Medulla oblongata (tissue), 1 donor: ENCODE measurements at regions not wholly inside any gene's neighbourhood (a gene's known extent, or its start where the extent isn't known, plus 50 kb on each side); places are given as distances from the start of the nearest gene placed in this dataset.

Experiments used
- DNase-seq: peaks from one replicate; pipeline ENCODE4 v3.0.0-alpha.2; 2015; ENCODE audit errors: extremely low spot score

DNA sequence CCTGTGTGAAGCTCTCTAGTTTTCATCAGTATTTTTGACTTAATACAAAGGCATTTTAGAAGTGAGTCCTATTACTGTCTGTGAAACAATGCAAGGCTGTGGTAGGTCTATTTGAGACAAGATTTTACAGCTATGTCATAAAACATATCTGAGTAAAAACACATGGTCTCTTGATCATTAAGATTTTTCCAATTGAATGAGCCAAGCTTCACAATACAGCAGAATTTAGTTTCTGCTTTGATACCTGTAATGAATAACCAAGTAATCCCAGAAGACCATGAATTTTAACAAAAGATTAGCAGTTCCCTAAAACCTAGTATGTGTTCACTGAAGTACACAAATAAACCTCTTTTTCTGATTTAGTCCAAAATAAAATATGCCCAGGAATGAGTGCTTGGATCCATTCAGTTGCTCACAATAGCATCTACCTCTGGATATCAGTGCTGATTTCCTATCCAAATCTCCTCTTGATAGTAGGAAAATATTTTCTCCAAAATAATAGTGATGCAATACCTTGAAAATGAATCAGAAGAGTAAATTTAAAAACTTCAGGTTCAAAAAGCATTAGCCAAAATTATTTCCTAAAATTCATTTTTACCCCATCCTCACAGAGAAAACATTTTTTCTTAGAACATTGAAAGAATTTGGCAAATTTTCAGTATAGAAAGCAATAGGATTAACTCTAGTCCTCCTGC lies 533.5 kb upstream of the SGCG start:
- no peak for DNase-seq

- no peak for DNase-seq
Measured at GRCh38 chr13:22648320-22648801, 532.4 kb upstream of the SGCG start.

GRCh38 chr13:22652796-22653195 lies 528.0 kb upstream of the SGCG start:
- no peak for DNase-seq

DNA sequence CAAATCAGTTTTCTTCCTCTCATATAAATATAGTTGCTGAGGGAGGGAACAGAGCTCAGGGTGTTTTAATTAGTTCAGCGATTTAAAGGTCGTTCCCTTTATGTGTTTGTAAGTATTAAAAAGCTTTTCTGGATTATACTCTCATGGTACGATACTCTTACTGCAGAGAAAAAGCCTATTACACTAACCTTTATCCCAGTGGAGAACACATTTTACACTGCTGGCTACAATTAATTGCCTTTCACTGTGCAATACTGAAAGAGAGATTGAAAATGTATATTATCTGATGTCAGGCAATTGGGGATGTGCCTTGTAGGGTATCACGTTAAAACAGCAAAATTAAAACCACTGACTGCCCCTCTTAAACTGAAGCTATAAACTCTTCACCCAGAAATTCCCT lies 526.9 kb upstream of the SGCG start:
- DNase-seq, result no peak

GRCh38 chr13:22655106-22655852 lies 525.5 kb upstream of the SGCG start:
- DNase-seq, result no peak

DNA sequence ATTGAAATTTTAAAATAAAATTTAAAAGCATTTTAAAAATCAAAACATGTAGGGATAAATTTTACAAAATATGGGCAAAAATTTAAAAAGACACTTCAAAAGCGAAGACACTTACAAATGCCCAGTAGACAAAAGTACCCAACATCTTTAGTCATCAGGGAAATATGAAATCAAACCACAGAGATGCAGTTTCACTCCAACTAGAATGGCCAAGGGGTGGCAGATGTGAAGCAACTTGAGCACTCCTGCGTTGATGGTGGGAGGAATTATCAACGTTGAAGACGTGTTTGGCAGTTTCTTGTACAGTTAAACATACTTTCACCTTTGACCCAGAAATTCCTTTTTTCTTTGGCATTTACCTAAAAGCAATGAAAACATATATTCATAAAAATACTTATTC lies 518.0 kb upstream of the SGCG start:
- DNase-seq, result no peak

DNA sequence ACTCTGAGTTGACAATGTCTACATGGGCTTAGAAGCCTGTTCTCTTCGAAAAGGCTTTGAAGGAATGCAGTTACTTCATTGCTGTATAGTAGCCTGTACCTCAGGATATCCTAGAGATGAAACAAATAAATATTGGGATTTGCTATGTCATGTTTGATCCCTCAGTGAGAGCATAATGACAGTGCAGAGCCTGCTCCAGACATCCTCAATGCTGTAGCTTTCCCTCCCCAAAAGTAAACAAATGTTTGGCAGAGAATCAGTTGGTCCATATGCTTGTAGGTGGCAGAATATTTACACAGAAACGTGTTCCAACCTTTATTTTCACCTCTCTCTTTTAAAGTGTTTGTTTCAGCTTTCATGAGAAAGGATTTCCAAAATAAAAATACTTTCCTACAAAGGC lies 515.3 kb upstream of the SGCG start:
- DNase-seq, result no peak

DNA sequence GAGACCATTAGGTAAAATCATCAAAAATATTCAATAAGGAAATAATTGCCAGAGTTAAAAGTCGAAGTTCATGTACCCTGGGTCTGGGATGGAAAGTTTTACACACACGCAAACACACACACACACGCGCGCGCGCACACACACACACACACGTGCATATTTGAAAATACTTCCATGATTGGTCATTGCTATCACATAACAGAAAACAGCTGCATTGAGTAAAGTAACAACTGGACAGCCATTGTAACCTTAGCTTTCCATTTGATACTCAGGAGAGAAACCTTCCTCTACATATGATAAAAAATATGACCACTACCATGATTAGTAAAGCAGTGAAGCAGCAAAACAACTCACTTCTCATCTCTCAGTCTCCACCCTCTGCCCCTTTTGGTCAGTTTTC lies 490.0 kb upstream of the SGCG start:
- no peak for DNase-seq

DNA sequence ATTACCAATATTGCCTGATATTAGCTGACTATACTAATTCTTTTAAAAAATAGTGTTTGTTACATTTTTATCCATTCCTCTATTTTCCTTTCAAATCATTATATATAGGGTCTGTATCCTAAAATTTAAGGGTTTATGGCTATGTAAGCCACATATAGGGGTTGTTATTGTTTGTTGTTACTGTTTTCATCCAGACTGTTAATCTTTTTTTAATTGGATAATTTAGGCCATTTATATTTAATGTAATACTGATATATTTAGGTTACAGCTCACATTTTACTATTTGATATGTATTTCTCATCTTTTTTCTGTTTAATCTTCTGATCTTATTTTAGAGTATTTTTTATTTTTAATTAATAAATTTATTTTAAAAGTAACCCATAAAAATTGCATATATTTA lies 487.1 kb upstream of the SGCG start:
- no peak for DNase-seq

- DNase-seq, result no peak
Measured at GRCh38 chr13:22696433-22696832, 484.3 kb upstream of the SGCG start.

- no peak for DNase-seq
Measured at GRCh38 chr13:22698467-22698866, 482.3 kb upstream of the SGCG start.

- DNase-seq, result no peak
Measured at GRCh38 chr13:22700246-22700887, 480.4 kb upstream of the SGCG start.

DNA sequence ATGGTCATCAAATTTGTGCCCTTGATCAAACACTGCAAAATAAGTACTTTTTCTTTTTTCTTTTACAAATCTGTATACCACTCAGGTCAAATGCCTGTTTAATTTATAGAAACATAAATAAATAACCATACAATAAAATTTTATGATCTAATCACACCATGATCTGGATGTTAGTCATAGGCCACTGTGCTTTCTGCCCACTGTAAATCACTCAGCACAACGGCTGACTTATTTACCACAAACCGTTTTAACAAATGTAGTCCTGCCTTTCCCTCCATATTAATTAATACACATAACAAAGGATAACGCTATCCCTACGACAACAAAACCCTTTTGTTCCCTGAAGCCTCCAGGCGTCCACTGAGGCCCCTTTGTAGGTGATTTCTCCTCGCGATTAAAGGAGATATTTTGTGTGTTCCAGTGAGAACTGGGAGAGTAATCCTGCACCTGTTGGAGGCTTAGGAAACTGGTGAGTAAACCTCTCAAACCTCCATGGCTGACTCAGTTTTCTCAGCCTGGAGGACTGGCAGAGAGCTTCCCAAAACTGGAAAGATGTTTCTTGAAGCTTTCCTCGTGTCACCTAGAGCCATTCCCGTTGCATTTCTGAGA lies 477.1 kb upstream of the SGCG start:
- no peak for DNase-seq

DNA sequence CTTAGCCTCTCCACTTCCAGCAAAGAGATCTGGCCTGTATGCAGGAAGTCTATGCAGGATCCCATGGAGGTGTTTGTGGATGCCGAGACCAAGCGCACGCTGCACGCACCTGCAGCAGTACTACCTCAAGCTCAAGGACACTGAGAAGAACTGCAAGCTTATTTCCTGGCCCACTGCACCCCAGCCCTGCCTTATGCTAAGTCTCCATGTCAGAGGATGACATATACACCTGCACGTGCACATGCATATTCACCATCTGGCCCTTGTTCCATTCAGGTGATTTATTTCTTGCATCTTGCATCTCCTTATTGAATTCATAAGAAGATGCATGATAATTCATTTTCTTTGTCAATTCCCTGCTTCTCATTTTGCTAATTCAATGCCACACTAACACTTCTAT lies 472.8 kb upstream of the SGCG start:
- DNase-seq, result no peak

- DNase-seq, result peak; percentile 75
Measured at GRCh38 chr13:22717036-22717435, 463.7 kb upstream of the SGCG start.

- no peak for DNase-seq
Measured at GRCh38 chr13:22726726-22727125, 454.1 kb upstream of the SGCG start.

DNA sequence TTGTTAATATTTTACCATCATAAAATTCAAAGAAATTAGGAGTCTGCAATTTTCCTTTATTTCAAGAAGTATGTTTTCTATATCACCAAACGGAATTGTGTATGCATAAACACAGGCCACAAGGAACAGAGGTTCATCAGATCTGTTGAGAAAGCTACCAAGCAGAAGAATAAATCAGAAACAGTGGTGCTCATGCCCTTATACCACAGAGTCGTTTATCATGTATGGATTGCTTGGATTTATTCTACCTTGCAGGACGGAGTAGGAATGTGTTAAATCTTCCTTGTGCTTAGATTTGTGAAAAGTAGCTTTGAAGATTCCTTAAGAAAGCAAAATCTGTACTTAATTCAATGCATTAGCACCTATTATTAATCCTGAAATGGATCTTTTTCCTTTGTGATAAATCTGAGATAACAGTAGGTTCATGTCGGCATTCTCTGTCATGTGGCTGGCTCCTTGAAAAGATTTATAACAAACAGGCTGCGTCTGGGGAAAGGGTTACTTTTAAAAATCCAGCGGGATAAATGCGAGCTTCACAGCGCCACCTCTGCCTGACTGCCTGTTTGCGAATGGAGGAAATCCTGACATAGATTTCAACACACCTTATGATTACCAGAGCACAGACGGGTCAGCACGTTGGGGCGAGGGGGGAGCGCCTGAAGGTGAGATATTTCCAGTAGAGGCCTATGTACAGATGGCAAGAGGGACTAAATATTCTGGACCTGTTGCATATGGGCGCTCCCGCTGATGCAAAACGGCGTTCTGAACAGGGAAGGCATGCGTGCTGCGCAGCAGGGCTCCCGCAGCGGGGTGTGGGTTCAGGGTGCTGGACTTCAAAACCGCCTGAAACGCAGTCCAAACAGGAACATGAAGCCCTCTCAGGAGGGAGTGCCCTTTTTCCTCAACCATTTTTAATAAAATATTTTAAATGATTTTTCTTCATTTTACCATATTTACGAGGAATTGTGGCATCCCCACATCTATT lies 445.5 kb upstream of the SGCG start:
- no peak for DNase-seq

DNA sequence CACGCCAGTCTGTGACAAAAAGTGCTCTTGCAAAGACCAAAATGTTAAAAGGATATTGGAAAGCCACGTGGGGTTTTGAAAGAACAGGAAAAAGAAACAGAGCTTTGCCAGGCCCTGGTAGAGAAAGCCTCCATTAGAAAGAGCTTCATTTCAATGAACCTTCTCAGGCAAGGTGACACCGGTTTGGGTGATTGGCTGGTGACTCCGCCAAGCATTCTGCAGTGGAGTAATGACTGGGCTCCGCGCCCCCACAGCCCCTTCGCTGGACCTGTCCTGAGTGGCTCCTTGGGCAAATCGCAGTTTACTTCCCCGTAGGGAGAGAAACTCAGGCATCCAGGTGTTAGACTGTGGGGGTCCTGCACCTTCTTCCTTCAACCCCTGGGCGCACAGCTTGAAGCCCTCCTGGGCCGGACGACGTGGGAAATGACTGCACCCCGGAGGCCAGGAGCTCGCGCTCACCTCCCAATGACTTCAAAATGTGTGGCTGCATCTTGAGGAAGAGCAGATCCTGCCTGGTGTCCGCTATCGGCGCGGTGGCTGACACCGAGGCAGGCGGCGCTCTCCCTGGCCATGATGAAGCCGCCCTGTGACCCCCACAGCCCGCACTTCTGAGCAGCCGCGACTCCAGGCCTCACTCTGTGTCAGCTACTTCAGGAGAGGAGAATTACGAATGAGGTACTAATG lies 444.6 kb upstream of the SGCG start:
- DNase-seq, result no peak

GRCh38 chr13:22736768-22737092 lies 444.0 kb upstream of the SGCG start:
- no peak for DNase-seq

DNA sequence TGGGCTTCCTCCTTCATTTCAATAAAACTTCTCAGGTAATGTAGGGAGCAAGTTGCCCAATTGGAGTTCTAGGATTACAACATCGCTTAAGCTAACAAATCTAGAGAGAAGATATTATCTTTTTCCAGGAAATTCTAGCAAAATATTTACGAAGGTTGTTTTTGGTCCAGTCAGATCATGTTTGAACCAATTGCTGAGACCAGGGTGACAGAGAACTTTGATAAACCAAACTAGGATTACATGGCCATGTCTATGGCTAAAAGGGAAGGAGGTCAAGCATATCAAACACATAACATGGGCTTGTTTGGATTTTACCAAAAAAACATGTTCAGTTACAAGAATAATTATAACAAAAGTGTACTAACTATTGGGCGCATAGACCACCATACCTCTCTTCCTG lies 442.4 kb upstream of the SGCG start:
- no peak for DNase-seq

DNA sequence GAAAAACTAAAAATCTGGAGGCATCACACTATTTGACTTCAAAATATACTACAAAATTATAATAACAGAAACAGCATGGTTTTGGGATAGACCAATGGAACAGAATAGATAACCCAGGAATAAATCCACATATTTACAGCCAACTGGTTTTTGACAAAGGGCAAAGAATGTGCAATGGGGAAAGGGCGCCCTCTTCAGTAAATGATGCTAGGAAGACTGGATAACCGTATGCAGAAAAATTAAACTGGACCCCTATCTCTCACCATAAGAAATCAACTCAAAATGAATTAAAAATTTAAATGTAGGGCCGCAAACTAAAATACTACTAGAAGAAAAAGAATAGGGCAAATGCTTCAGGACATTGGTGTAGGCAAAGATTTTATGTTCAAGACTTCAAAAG lies 440.5 kb upstream of the SGCG start:
- no peak for DNase-seq
